ELF-1 (cell line): ENCODE measurements at regions not wholly inside any gene's neighbourhood (a gene's known extent, or its start where the extent isn't known, plus 50 kb on each side); places are given as distances from the start of the nearest gene placed in this dataset.

Experiments
- DNase-seq: peaks from one replicate; pipeline ENCODE4 v3.0.0-alpha.2; 2016; ENCODE audit warnings: low read depth, low spot score

DNA sequence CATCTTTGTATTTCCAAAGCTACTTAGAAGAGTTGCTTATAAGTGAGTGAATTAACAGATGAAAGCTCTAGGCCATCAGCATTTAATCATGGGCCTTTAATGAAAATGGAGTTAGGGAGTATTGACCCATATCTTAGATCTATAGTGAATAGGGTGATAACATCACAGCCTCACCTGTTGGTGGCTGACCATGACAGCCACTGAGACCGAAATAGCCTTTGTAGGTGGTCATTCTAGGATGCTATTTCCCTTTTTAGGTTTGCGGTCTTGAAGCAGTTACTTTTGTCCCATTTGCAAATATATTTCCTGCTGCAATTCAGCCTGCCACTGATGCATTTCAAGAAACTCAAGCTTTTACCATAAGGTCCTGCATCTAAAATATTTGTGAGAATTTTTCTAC is 410.1 kb upstream of the LYPLAL1 start:
- DNase-seq = no peak

DNA sequence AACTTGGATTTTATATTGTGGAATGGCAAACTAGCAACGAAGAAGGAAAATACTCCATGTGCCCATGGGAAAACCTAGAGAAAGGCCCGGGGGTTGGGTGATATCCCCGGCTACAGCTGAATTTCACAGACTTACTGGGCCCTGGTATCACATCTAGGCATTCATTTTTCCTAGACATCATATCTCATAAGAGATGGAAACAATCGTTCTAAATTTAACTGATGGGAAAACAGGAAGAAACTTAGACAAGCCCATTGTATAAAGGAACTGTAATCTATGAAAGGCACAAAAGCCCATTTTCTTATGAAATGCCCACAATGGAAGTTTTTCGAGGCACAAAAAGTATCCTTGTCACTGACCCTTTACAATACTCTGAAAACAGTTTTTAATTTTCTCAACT is 407.9 kb upstream of the LYPLAL1 start:
- no peak for DNase-seq

DNA sequence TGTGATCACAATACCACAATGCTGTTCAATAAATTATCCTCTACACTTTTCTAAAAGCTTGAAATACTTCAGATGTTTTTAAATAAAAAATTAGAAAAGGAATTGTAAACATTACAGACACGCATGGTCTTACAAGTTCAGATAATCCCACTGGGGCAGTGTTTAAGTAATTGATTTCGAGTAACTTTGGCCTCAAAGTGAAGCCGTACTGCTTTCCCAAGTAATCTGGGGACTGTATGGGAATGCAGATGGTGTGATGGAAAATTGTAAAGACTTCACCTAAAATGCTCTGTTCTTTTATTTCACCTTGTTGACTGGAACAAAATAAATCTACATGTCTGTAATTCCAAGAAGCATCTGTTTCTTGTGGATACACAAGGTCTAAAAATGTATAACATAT is 401.7 kb upstream of the LYPLAL1 start:
- DNase-seq = no peak

DNA sequence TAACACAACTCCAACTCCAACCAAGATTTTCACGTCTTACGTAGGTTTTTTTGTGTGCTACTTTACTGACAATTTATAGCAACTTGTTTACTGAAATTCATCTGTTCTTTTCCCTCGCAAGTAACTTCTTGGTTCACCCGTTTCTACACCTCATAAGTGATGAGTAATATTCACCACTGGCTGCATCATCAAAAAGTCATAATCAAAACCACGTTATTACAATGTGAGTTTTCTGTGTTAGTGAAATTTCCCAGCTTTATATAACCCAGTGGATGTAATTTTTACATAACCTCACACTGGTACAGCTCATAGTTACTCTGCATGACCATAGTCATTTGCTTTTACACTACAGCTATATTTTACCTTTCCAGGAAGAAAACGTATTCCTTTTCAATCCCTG is 401.1 kb upstream of the LYPLAL1 start:
- DNase-seq = no peak

DNA sequence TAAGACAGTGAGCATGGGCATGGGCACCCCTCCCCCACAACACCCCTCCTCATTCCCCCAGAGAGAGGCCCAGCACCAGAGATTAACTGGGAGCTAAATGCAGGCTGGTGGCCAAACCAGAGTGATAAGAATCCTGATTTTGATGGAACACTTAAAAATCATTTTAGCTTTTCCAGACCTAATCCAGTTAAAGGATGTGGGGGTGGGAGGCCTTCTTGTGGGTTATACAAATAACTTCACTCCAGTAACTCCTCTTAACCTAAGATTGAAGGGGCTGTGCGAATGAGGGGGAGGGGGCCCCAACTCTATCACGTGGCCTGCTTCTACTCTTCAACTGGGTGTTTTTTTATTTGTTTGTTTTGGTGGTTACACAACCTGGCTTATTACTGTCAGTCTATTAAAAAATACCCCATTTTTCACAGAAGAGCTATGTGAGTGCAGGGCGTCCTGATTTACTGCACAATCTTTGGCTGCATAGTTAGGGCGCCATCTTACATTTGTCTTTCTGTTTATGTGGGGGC is 398.1 kb upstream of the LYPLAL1 start:
- DNase-seq = peak; percentile 2

DNA sequence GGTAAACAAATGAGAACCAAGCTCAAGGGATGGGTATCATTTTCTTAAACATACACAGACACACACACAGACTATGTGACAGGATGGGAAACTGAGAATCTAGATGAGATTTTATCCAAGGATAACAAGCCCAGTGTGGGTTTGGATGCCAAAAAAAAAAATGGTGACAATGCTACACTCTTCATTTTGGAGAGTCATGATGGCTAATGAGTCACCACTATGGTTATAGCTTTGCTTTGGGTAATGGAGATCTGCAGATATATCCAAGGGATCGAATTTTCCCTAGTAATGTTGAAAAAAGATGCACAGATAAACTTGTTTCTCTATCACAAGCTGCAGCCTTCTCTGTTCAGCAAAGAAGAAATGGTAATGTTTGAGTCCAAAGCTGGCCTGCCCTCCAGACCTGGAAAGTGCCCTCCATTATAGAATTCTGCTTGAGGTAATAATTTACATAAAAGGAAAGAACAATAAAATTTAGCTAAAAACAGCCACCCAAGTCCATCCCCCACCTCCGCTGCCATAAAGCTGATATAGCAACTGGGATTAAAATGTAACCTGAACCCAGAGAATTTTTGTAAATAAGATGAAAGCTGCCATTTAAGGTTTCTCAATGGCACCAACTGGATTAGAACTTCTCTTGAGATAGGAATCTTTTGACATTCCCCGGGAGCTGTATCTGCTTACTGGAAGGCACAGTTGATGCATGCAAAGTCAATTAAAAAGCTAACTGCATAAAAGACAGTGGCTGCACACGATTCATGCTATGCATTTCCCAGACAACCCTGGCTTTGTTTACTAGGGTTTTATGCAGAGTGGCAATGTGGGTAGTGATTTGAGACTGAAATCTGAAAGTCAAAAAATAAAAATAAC is 395.2 kb upstream of the LYPLAL1 start:
- DNase-seq = no peak

DNA sequence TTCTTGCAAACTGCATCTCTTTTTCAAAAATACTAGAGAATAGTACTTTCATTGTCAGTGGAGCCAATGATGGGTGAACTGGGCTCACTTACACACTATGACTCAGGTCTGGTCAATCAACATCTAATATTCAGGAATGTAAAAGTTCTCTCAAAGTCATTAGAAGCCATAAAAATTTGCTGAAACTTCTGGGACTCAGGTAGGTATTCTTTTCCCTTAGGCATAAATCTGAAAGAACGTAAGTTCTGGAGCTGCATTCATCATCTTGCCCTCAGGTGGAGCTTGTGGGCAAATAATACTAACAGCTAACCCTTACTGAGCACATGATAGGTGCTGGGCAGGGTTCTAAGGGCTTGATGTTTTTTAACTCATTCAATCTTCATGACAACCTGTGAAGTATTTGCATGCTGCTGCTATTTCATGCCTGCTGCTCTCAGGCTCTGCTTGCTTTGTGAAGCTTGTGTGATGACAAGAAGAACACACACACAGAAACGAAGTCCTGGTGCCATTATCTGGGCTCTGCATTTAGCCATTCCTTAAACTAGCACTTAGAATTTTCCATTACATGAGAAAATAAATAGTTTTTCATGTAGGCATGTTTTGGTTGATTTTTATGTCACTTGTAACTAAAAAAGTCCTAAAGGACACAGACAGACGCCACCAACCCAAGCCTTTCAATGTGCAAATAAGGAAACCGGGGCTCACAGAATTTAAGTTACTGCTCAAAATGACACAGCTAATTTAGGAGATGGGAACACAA is 394.2 kb upstream of the LYPLAL1 start:
- DNase-seq = peak; percentile 1

DNA sequence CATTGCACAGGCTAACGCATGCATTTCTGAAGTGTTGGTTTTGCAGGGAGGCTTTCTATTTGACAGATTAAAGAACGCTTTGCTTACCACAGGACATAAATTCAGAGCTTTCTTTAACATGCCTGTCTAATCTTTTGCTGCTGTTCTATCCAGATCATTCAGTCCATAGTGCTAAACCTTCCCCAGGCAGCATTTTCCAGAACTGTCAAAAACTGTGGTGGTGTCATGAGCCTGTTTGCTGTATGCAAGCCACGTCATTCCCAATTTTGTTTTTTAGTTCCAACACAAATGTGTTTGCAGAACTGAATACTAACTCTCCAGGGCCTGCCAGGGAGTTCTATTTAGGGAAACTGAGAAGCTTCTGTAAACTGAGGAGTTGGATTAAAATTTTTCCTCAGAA is 390.5 kb upstream of the LYPLAL1 start:
- DNase-seq = no peak

DNA sequence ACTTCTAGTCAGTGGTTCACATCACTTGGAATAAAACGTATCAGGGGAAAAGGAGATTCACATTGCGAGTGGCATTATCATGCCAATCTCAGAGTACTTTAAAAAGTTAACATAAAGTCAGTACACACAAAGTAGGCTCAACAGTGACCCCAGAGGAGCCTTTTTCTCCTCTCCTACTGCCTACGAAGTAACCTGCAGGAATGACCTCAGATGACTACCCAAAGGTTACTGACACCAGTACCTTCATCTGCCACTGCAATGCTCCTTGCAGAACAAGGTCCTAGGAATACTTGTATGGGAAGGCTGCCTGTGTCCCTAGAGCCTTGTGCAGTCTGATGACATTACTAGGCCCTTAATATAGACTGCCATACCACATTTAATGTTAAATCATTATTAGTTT is 389.8 kb upstream of the LYPLAL1 start:
- no peak for DNase-seq

DNA sequence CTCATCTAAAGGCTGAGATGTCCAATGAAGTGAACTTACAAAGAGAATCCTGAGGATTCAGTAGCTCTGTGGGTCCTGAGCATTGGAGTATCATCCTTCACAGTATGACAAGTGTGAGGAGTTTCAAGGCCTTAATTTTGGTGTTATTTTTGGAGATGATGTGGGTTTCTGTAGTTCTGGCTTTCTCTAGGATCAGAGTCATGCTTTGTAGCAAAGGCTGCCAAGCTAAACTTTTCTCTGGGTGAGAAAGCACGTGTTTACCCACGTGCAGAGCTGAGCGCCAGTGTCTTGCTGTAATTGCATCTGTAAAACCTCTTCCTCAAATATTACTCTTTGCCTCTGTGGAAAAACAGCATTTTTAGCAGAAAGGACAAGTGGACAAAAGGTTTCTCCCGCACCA is 387.8 kb upstream of the LYPLAL1 start:
- DNase-seq = no peak

DNA sequence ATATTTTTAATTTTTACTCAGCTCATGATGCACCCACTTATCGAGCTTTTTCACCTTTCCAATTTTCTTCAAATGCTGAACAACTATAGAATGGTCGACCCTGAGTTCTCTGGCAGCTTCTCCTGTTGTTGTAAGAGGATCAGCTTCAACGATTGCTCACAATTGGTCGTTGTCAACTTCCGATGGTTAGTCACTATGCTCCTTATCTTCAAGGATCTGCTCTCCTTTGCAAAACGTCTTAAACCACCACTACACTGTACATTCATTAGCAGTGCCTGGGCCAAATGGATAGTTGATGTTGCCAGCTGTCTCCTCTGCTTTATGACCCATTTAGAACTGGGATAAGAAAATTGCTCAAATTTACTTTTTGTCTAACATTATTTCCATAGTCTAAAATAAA is 385.9 kb upstream of the LYPLAL1 start:
- no peak for DNase-seq

DNA sequence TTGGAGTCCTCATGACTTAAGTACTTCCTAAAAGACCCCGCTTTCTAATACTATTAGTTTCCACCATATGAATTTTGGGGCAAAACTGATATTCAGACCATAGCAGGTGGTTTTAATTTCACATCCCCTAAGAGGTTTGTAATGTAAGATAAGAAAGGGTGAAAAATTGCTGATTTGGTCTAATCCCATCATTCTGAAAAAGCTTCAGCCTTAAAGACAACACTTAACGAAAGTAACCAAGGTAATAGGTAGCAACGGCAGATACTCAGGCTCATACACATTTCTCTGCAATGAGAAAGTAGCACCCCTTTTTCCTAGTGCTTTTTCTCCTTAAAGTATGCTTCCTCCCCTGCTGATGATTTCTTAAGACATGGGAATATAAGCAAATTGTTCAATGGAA is 376.9 kb upstream of the LYPLAL1 start:
- no peak for DNase-seq

DNA sequence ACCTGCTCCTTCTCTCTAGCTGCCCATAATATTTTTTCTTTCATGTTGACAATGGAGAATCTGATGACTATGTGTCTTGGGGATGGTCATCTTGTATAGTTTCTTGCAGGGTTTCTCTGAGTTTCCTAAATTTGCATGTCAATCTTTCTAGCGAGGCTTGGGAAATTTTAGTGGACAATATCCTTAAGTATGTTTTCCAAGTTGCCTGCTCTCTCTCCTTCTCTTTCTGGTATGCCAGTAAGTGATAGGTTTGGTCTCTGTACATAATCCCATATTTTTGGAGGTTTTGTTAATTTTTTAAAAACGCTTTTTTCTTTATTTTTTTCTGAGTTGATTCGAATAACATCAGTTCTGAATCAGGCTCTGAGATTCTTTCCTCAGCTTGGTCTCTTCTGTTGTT is 370.9 kb upstream of the LYPLAL1 start:
- DNase-seq = no peak

DNA sequence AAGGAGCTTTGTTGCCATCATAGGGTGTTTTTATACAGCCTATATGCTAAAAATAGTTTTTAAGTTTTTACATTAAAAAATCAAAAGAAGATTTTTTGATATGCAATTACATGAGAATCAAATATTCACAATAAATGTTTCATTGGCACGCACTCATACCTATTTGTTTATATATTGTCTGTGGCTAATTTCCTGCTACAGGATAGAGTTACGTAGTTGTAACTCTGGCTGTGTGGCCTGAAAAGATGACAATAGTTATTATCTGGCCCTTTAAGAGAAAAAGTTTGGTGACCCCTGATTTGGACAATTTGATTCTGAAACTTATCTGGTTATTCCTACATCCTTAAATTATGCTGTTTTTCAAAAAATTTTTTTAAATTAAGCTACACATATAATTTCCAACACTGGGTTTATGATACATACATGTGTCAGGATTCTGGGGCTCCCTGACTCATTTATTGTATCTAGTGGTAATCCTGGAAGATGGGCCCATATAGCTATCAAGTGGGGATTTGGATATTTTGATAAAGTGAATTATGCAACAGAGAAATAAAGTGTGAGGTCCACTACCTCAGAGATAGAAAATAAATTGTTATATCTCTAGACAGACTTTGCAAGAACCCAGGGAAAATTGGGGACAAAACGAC is 370.2 kb upstream of the LYPLAL1 start:
- no peak for DNase-seq

DNA sequence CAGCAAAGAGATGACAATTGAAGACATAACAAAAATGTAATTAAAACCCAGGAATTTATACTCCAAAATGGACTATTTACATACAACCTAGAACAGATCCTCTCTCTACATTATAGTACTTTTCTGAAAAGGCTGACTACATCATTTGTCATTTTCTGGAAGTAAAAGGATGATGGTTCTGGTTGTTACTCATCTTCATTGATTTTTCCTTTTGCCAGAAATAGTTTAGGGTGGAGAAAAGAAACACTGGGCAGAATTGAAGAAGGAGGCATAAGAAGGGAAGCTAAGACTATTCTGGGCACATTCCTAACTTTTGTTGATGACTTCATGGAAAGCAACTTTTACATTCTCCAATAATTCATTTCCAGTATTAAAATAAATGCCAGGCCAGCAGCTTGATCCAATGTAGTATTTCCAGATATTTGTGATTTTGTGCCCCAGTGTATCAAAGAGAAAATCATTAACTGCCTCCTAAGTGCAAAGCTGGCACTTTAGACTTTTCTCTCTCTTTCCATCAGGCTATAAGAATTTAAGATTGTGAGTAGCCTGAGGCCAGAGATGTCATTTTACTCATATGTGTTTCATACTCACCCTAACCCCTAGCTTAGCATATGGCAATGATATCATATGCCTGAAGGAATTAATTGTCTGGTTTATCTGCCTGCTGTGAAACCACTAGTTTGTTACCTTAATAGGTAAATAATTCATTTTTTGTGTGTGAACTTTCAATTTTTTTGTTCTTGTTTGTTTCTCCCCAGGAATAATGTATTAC is 369.5 kb upstream of the LYPLAL1 start:
- no peak for DNase-seq

DNA sequence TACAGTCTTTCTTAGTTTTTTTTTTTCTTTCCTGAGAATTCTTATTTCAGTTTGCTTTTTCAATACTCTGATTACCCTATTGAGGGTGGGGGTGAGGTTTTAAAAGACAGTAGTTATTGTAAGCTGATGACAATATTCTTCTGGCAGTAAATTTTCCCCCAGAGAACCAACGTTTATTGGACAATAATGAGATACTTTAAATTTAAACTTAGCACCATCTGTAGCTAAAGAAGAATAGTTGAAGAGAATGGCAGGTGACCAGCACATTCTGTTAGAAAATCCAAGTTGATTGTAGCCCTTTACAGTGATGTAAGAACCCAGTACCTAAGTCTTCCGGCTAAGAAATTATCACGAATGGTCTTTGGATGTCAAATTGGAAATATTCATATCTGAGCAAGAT is 364.6 kb upstream of the LYPLAL1 start:
- DNase-seq = no peak

DNA sequence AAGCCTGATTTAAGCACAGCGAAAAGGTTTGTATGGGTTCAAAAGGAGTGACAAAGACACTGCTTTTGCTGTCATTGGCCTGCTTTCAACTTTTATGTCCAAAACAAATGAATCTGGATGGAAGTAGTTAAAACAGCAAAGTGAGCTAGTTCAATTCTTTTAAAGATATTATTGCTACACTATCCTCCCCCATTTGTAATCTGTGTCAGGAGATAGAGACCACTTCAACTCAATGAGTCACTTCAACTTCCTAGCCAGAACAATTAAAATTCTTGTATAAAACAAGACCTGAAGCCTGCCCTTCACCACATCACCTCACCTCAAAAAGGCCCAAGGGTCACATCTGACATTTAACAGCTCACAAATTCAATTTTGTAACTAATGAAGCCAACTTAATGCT is 364.1 kb upstream of the LYPLAL1 start:
- DNase-seq = no peak

DNA sequence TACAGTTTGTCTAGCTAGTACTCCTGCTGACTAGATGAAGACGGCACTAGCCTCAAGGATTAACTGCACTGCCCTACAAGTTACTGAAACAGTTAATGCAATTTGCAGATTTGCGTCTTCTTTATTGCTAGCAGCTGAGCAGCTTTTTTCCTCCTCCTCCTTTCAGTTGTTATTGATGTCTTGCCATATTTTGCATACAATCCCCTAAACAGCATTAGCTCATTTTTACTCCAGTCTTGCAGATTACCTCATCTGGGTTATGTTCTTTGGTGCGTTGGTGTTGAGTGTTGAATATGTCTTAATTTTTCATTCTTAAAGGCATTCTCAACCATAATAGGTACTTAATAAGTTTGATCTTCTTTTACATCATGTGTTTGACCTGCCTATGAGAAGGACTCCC is 363.4 kb upstream of the LYPLAL1 start:
- DNase-seq = no peak

DNA sequence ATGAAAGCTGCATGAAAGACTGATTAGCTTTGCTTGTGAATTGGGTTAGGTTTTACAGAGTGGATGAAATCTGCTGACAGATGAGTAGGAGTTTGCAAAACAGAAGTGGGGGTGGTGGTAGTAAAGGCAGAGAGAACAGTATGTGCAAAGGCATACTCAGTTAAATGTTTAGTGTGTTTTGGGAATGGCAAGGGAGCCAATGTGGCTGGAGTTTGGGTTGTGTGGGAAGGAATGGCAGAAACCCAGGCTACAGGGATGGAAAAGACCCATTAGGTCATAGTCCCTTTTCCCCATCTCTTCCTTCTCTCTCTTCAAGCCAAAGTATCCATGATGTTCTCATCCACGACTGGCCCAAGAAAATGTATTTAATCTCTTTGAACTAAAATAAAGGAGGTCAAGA is 362.2 kb upstream of the LYPLAL1 start:
- DNase-seq = no peak

DNA sequence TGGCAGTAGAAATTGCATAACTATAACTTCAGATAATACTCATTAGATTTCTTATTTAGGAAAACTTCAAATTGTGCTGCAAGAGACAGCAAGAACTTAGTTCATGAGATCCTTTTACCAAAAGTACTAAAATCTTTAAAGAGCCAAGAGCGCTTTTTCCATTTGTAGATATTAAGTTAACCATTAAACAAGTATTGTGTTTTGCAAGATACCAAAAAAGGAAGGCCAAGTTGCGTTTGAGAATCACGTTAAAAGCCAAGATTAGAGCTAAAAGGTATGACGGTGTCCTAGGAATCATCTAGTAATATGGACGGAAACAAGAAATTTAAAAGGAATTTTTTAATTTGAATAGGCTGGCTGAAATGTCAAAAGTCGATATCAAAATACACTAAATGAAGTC is 361.3 kb upstream of the LYPLAL1 start:
- no peak for DNase-seq

DNA sequence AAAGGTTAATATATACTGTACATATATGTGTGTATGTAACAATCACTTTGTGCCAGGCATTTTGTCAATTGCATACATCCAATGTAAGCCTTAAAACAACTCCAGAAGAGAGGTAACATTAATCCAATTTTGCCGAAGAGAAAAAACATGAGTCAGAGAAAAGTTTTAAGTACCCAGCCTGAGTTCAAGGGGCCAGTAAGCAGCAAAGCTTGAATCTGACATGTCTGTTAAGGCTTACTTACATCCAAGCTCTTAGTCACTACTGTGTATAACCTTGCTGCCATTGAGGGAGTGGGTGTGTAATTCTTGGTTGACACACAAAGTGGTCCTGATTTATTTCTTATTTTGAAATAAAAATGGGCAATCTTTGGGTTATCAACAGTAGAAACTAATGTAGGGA is 360.4 kb upstream of the LYPLAL1 start:
- DNase-seq = no peak

DNA sequence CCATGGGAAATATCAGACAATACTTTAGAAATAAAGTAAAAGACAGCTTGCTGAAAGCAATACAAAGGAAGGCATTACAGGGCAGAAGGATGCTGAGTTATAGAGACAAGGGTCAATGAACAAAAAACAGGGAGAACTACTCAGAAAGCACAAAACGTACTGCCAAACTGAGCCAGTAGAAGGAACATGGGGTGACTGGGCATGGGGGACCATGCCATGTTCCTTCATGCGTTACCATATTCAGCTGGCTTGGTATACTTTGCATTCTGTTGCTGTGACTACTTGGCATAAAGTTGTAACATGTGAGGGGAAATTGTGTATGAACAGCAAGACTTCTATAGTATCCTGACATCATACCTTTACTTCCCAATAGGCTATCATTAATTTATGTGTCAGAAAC is 358.6 kb upstream of the LYPLAL1 start:
- DNase-seq = no peak
